ENCODE measurements at regions not wholly inside any gene's neighbourhood (a gene's known extent, or its start where the extent isn't known, plus 50 kb on each side); places are given as distances from the start of the nearest gene placed in this dataset.
"Not testable (repeated sequence)": the region's sequence is repeated elsewhere in the genome, so short reads cannot be mapped to it uniquely, and the experiment has no call there.

- DNase-seq (ENCODE audit: low read depth in 2 of 2, low spot score in 1 of 2) = no peak
Measured at GRCh38 chr20:50356962-50357782, 153.0 kb upstream of the PTPN1 start.

- no peak for DNase-seq (ENCODE audit: low read depth in 2 of 2, low spot score in 1 of 2)
Measured at GRCh38 chr20:50357783-50358161, 152.4 kb upstream of the PTPN1 start.

GRCh38 chr20:50358166-50358565 lies 152.0 kb upstream of the PTPN1 start:
- no peak for DNase-seq (ENCODE audit: low read depth in 2 of 2, low spot score in 1 of 2)

- DNase-seq (ENCODE audit: low read depth in 2 of 2, low spot score in 1 of 2) = no peak
Measured at GRCh38 chr20:50358971-50359370, 151.2 kb upstream of the PTPN1 start.

- no peak for DNase-seq (ENCODE audit: low read depth in 2 of 2, low spot score in 1 of 2)
Measured at GRCh38 chr20:50359607-50360217, 150.5 kb upstream of the PTPN1 start.

- DNase-seq (ENCODE audit: low read depth in 2 of 2, low spot score in 1 of 2) = no peak
Measured at GRCh38 chr20:50360218-50360672, 149.9 kb upstream of the PTPN1 start.

GRCh38 chr20:50360921-50361320 lies 149.3 kb upstream of the PTPN1 start:
- no peak for DNase-seq (ENCODE audit: low read depth in 2 of 2, low spot score in 1 of 2)

GRCh38 chr20:50362177-50362576 lies 148.0 kb upstream of the PTPN1 start:
- DNase-seq (ENCODE audit: low read depth in 2 of 2, low spot score in 1 of 2) = not testable (repeated sequence)

GRCh38 chr20:50363027-50363426 lies 147.2 kb upstream of the PTPN1 start:
- no peak for DNase-seq (ENCODE audit: low read depth in 2 of 2, low spot score in 1 of 2)

GRCh38 chr20:50363479-50363878 lies 146.7 kb upstream of the PTPN1 start:
- no peak for DNase-seq (ENCODE audit: low read depth in 2 of 2, low spot score in 1 of 2)

GRCh38 chr20:50364542-50364941 lies 145.6 kb upstream of the PTPN1 start:
- DNase-seq (ENCODE audit: low read depth in 2 of 2, low spot score in 1 of 2) = no peak

GRCh38 chr20:50366270-50367103 lies 143.7 kb upstream of the PTPN1 start:
- DNase-seq (ENCODE audit: low read depth in 2 of 2, low spot score in 1 of 2) = no peak

- no peak for DNase-seq (ENCODE audit: low read depth in 2 of 2, low spot score in 1 of 2)
Measured at GRCh38 chr20:50367104-50367674, 143.0 kb upstream of the PTPN1 start.

- DNase-seq (ENCODE audit: low read depth in 2 of 2, low spot score in 1 of 2) = no peak
Measured at GRCh38 chr20:50367739-50368375, 142.3 kb upstream of the PTPN1 start.

- DNase-seq (ENCODE audit: low read depth in 2 of 2, low spot score in 1 of 2) = no peak
Measured at GRCh38 chr20:50368386-50368785, 141.8 kb upstream of the PTPN1 start.

GRCh38 chr20:50368813-50369224 lies 141.4 kb upstream of the PTPN1 start:
- no peak for DNase-seq (ENCODE audit: low read depth in 2 of 2, low spot score in 1 of 2)

- no peak for DNase-seq (ENCODE audit: low read depth in 2 of 2, low spot score in 1 of 2)
Measured at GRCh38 chr20:50369225-50370035, 140.8 kb upstream of the PTPN1 start.

GRCh38 chr20:50370036-50370566 lies 140.1 kb upstream of the PTPN1 start:
- DNase-seq (ENCODE audit: low read depth in 2 of 2, low spot score in 1 of 2) = no peak

GRCh38 chr20:50371878-50372769 lies 138.1 kb upstream of the PTPN1 start:
- no peak for DNase-seq (ENCODE audit: low read depth in 2 of 2, low spot score in 1 of 2)

Data from stimulated activated CD8-positive, alpha-beta memory T cell treated with anti-CD3 and anti-CD28 coated beads, Interleukin-4, amount 100 ng/mL, for 4 hours (primary cell).